ENCODE measurements at regions not wholly inside any gene's neighbourhood (a gene's known extent, or its start where the extent isn't known, plus 50 kb on each side); places are given as distances from the start of the nearest gene placed in this dataset.

DNA sequence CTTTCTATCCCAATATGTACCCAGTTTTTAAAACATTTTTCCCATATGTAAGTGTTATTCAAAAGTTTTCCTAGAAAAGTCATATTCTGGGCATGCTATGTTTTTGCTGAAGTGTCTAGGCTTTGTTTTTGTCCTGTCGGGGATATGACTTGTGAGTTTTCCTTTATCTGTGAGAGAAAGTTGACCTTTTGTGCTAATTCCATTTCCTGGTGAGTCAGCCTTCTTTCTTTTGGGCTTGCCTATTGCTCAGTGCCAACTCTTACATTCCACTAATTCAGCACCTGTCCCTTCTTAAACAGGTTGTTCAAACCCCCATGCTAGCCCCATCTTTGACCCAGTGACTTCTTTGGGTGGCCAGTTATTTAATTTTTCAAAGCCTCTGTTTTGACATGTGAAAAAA, 146.2 kb downstream of the AHR start:
- peak; percentile 61 for DNase-seq (ENCODE audit: low read depth, low spot score)
- TF ChIP-seq, protein P1, sequence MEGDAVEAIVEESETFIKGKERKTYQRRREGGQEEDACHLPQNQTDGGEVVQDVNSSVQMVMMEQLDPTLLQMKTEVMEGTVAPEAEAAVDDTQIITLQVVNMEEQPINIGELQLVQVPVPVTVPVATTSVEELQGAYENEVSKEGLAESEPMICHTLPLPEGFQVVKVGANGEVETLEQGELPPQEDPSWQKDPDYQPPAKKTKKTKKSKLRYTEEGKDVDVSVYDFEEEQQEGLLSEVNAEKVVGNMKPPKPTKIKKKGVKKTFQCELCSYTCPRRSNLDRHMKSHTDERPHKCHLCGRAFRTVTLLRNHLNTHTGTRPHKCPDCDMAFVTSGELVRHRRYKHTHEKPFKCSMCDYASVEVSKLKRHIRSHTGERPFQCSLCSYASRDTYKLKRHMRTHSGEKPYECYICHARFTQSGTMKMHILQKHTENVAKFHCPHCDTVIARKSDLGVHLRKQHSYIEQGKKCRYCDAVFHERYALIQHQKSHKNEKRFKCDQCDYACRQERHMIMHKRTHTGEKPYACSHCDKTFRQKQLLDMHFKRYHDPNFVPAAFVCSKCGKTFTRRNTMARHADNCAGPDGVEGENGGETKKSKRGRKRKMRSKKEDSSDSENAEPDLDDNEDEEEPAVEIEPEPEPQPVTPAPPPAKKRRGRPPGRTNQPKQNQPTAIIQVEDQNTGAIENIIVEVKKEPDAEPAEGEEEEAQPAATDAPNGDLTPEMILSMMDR (IDR thresholded peaks at IDR 0.05; ENCODE audit: low read depth, low read length): no peak
- in situ Hi-C loops (cut with HindIII; ENCODE audit: low sequenced_read_pairs): no loop called here
- no peak overlapping the region for H3K4me3 ChIP-seq (ENCODE audit: low read depth, low read length)

DNA sequence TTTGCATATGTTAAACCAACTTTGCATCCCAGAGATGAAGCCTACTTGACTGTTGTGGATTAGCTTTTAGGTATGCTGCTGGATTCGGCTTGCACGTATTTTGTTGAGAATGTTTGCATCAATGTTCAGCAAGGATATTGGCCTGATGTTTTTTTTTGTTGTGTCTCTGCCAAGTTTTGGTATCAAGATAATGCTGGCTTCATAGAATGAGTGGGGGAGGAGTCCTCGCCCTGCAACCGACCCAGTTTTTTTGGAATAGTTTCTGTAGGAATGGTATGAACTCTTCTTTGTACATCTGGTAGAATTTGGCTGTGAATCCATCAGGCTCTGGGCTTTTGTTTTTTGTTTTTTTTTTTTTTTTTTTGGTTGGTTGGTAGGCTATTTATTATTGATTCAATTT, 147.9 kb downstream of the AHR start:
- TF ChIP-seq, protein P1 (IDR thresholded peaks at IDR 0.05; ENCODE audit: low read depth, low read length): no peak
- in situ Hi-C loops (cut with HindIII; ENCODE audit: low sequenced_read_pairs): no loop called here
- DNase-seq (ENCODE audit: low read depth, low spot score): no peak
- H3K4me3 ChIP-seq (ENCODE audit: low read depth, low read length): no peak overlapping the region

DNA sequence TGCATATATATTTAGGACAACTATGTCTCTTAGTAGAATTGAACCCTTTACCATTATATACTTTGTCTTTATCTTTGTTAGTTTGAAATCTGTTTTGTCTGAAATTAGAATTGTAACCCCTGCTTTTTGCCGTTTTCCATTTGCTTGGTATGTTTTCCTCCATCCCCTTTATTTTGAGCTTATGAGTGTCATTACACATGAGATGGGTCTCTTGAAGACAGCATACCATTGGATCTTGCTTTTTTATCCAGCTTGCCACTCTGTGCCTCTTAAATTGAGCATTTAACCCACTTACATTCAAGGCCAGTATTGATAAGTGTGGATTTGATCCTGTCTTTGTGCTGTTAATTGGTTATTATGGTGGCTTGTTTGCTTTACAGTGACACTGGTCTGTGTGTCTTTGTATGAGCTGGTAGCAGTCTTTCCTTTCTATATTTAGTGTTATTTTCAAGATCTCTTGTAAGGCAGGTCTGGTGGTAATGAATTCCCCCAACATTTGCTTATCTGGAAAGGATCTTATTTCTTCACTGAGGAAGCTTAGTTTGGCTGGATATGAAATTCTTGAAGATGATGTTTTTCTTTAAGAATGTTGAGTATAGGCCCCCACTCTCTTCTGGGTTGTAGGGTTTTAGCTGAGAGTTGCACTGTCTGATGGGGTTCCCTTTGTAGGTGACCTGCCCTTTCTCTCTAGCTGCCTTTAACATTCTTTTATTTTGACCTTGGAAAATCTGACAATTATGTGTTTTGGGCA, 149.5 kb downstream of the AHR start:
- TF ChIP-seq, protein P1 (IDR thresholded peaks at IDR 0.05; ENCODE audit: low read depth, low read length): no peak
- DNase-seq (ENCODE audit: low read depth, low spot score): no peak
- in situ Hi-C loops (cut with HindIII; ENCODE audit: low sequenced_read_pairs): no loop called here
- no peak overlapping the region for H3K4me3 ChIP-seq (ENCODE audit: low read depth, low read length)

DNA sequence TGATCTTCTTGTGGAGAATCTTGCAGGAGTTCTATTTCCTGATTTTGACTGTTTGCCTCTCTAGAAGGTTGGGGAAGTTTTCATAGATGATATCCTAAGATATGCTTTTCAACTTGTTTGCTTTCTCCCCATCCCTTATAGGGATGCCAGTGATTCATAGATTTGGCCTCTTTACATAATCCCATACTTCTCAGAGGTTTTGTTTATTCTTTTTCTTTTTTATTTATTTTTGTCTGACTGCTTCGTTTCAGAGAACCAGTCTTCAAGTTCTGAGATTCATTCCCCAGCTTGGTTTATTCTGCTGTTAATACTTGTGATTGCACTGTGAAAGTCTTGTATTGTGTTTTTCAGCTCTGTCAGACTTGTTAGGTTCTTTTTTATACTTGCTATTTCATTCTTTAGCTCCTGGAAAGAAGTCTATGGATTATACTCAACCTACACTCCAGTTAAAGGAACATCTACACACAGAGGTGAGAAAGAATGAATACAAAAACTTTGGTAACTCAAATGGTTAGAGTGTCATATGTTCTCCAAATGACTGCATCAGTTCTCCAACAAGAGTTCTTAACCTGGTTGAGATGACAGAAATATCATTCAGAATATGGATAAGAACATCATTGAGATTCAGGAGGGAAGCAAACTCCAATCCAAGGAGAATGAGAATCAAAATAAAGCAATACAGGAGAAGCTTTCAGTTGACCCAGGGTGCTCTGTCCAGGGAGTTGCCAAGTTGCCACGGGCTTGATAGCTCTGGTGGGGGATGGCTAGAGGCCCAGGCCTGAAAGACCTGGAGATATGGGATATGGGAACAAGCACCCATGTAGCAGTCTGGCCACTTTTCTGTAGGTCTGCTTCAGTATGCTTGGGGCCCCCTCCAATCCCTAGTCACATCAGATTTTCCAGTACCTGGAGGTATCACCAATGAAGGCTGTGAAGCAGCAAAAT, 150.3 kb downstream of the AHR start:
- peak; percentile 15 for DNase-seq (ENCODE audit: low read depth, low spot score)
- TF ChIP-seq, protein P1 (IDR thresholded peaks at IDR 0.05; ENCODE audit: low read depth, low read length): no peak
- in situ Hi-C loops (cut with HindIII; ENCODE audit: low sequenced_read_pairs): no loop called here
- no peak overlapping the region for H3K4me3 ChIP-seq (ENCODE audit: low read depth, low read length)

DNA sequence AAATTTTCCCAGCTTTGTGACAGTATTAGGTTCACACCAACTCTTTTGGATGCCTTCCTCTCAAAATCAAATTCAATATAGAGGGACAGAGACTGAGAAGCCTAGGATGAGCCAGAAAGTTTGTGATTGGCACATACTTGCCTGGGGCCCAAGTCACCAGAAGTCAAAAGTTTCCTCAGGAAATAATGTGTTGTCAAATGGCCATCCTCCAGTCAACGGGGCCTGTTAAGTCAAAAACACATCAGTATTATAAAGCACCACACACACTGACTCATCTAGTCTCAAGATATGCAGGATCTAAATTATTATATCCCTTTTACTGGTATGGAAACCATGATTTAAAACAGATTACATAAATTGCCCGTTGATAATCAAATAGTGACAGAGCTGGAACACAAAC, 158.1 kb downstream of the AHR start:
- in situ Hi-C loops (cut with HindIII; ENCODE audit: low sequenced_read_pairs): no loop called here
- no peak for DNase-seq (ENCODE audit: low read depth, low spot score)
- H3K4me3 ChIP-seq (ENCODE audit: low read depth, low read length): no peak overlapping the region
- TF ChIP-seq, protein P1 (IDR thresholded peaks at IDR 0.05; ENCODE audit: low read depth, low read length): no peak

DNA sequence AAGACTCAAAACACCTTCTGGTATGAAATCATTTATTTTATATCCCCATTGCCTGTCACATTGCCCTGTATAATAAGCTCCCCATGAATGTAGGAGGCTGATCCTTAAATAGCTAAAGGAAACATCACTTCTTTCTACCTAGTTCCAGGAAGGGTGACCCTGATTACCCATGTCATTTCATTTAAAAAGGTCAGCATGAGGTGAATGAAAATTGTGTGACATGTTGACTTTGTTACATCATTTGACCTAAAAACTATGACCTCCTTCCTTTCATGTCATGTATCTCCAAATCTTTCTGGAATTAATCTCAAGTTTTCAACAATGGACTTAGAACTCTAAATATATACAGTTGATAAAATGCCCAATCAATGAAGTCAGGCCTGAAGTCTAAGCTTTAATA, 161.5 kb downstream of the AHR start:
- in situ Hi-C loops (cut with HindIII; ENCODE audit: low sequenced_read_pairs): no loop called here
- H3K4me3 ChIP-seq (ENCODE audit: low read depth, low read length): no peak overlapping the region
- TF ChIP-seq, protein P1 (IDR thresholded peaks at IDR 0.05; ENCODE audit: low read depth, low read length): no peak
- no peak for DNase-seq (ENCODE audit: low read depth, low spot score)

All from astrocyte of the spinal cord (primary cell).